GM12878 (cell line): ENCODE measurements at regions not wholly inside any gene's neighbourhood (a gene's known extent, or its start where the extent isn't known, plus 50 kb on each side); places are given as distances from the start of the nearest gene placed in this dataset.
"Not testable (repeated sequence)": the region's sequence is repeated elsewhere in the genome, so short reads cannot be mapped to it uniquely, and the experiment has no call there.

Experiments used
- ATAC-seq: fragments of 200-7000 bp; cut with Tn5 transposase; 3 replicates; pipeline ENCODE4 v1.9.1; 2020; ENCODE audit warnings: mild to moderate bottlenecking, moderate library complexity
- BruUV-seq: library from RNA; stranded (reverse); fragments of 400-500 nt; replicated peaks from 2 replicates; lab custom pipeline; 2021; lab: Mats Ljungman, UMichigan
- CTCF ChIA-PET: fragments of 300-600 bp; sonication (Branson Sonifier 250); formaldehyde crosslinking; extraction: SDS; loops from one replicate; lab custom pipeline; 2021; ENCODE audit warnings: inconsistent platforms; lab: Yijun Ruan, JAX
- POLR2A ChIA-PET: fragments of 350-600 bp; formaldehyde crosslinking; extraction: SDS; loops from one replicate; lab custom pipeline; 2021; ENCODE audit warnings: inconsistent platforms; lab: Charles Lee
- RAD21 ChIA-PET: fragments of 300-600 bp; sonication (Branson Sonifier 250); formaldehyde crosslinking; loops from one replicate; lab custom pipeline; 2023; ENCODE audit warnings: antibody characterized with exemption; ENCODE audit not compliant: unreplicated experiment; lab: Charles Lee
- SMC1A ChIA-PET: fragments of 300-600 bp; sonication (Branson Sonifier 250); formaldehyde crosslinking; loops from one replicate; lab custom pipeline; 2023; ENCODE audit not compliant: unreplicated experiment, uncharacterized antibody; lab: Charles Lee
- DNase-seq: peaks from one replicate; pipeline ENCODE4 v3.0.0-alpha.2; 2011; ENCODE audit warnings: low read depth, low spot score
- FAIRE-seq: peaks from 3 replicates; lab custom pipeline; 2011; peaks lifted over from hg19 to GRCh38; lab: Jason Lieb, UNC
- H2AFZ ChIP-seq: 2 replicates; pipeline ENCODE4 v1.6.0; 2011; ENCODE audit warnings: low read depth, low read length, control low read depth; ENCODE audit not compliant: control insufficient read depth
- H3K27ac ChIP-seq: 2 replicates; pipeline ENCODE4 v1.5.1; 2011; ENCODE audit warnings: control low read depth; ENCODE audit not compliant: control insufficient read depth, insufficient read depth
- H3K27me3 ChIP-seq, 2 experiments: replicated peaks in 1 of 2; 2 replicates each; pipeline versions ENCODE4 v1.6.0 to v1.6.1; 2011; ENCODE audit warnings: low read length in 1 of 2; ENCODE audit not compliant: control insufficient read depth in 2 of 2, insufficient read depth in 2 of 2
- H3K36me3 ChIP-seq, 2 experiments: 2 replicates each; pipeline ENCODE4 v1.5.1; 2011; ENCODE audit warnings: low read length in 1 of 2; ENCODE audit not compliant: control insufficient read depth in 2 of 2, insufficient read depth in 2 of 2
- H3K4me1 ChIP-seq: 2 replicates; pipeline ENCODE4 v1.6.1; 2011; ENCODE audit warnings: mild to moderate bottlenecking, low read length, moderate library complexity, mixed read lengths; ENCODE audit not compliant: control insufficient read depth, insufficient read depth
- H3K4me2 ChIP-seq: 2 replicates; pipeline ENCODE4 v1.6.0; 2011; ENCODE audit warnings: control low read depth; ENCODE audit not compliant: control insufficient read depth, insufficient read depth
- H3K4me3 ChIP-seq: fragments of 200-600 bp; sonication (generic); 2 replicates; pipeline ENCODE4 v1.5.1; 2016
- H3K79me2 ChIP-seq: 2 replicates; pipeline ENCODE4 v1.6.0; 2011; ENCODE audit warnings: low read length; ENCODE audit not compliant: control insufficient read depth, insufficient read depth
- H3K9ac ChIP-seq: 2 replicates; pipeline ENCODE4 v1.8.0; 2011; ENCODE audit warnings: low read length, control low read depth, mixed read lengths; ENCODE audit not compliant: control insufficient read depth, insufficient read depth
- H3K9me3 ChIP-seq: replicated peaks from 3 replicates; pipeline ENCODE4 v1.5.1; 2011; ENCODE audit warnings: mild to moderate bottlenecking, low read length; ENCODE audit not compliant: control insufficient read depth, insufficient read depth
- H4K20me1 ChIP-seq: 2 replicates; pipeline ENCODE4 v1.6.0; 2011; ENCODE audit not compliant: control insufficient read depth, insufficient read depth
- EZH2 ChIP-seq: IDR thresholded peaks from 2 replicates; pipeline ENCODE4 v1.6.1; 2012; ENCODE audit warnings: low read depth, mild to moderate bottlenecking, control low read depth, inconsistent platforms, low read length, borderline replicate concordance; ENCODE audit not compliant: control insufficient read depth
- FOXM1 ChIP-seq: IDR thresholded peaks from 2 replicates; pipeline ENCODE4 v1.6.1; 2012; ENCODE audit warnings: low read depth, mild to moderate bottlenecking, inconsistent platforms, low read length, moderate library complexity
- JUNB ChIP-seq: IDR thresholded peaks from 2 replicates; pipeline ENCODE4 v1.6.1; 2016; ENCODE audit warnings: antibody characterized with exemption, mild to moderate bottlenecking
- JUND ChIP-seq: IDR thresholded peaks from 2 replicates; pipeline ENCODE4 v1.6.1; 2012; ENCODE audit warnings: low read depth, mild to moderate bottlenecking, low read length, improper control_type of control experiment, moderate library complexity
- POLR2AphosphoS2 ChIP-seq: IDR thresholded peaks from 2 replicates; pipeline ENCODE4 v1.6.1; 2011; ENCODE audit warnings: low read depth, mild to moderate bottlenecking, low read length, improper control_type of control experiment, moderate library complexity
- RELA ChIP-seq: fragments of 450-650 bp; IDR thresholded peaks from 2 replicates; pipeline ENCODE4 v1.8.0; 2014; ENCODE audit warnings: borderline replicate concordance; ENCODE audit not compliant: partially characterized antibody
- SMAD1 ChIP-seq: fragments of 450-650 bp; IDR thresholded peaks from 2 replicates; pipeline ENCODE4 v1.6.1; 2018; ENCODE audit warnings: mild to moderate bottlenecking, low read depth; ENCODE audit not compliant: partially characterized antibody
- WGBS: methylation state at CpG from one replicate; pipeline ENCODE4 v1.1.6; 2016; ENCODE audit warnings: low lambda C conversion rate; ENCODE audit not compliant: insufficient replicate concordance, insufficient coverage; ENCODE audit errors: missing lambda C conversion rate; 5-methylcytosine and 5-hydroxymethylcytosine counted together
- in situ Hi-C: fragments of 300-500 bp; cut with MboI; formaldehyde crosslinking; loops from 9 replicates; pipeline ENCODE4 v1.14.3; 2018; ENCODE audit warnings: mixed read lengths
- intact Hi-C: fragments of 100-400 bp; cut with micrococcal nuclease; formaldehyde crosslinking; loops from one replicate; pipeline ENCODE4 v1.14.2; 2022; ENCODE audit not compliant: unreplicated experiment
- TF ChIP-seq, protein P1 (sequence below): IDR thresholded peaks from 2 replicates; pipeline ENCODE4 v1.6.1; 2011; ENCODE audit warnings: borderline replicate concordance, low read depth, mild to moderate bottlenecking, moderate library complexity, mixed read lengths, low read length; ENCODE audit not compliant: insufficient read depth; ENCODE audit errors: extremely low read length
- TF ChIP-seq, protein P2 (sequence below): fragments of 450-650 bp; IDR thresholded peaks from 2 replicates; pipeline ENCODE4 v1.6.1; 2018; ENCODE audit warnings: borderline replicate concordance, mild to moderate bottlenecking; ENCODE audit not compliant: partially characterized antibody

DNA sequence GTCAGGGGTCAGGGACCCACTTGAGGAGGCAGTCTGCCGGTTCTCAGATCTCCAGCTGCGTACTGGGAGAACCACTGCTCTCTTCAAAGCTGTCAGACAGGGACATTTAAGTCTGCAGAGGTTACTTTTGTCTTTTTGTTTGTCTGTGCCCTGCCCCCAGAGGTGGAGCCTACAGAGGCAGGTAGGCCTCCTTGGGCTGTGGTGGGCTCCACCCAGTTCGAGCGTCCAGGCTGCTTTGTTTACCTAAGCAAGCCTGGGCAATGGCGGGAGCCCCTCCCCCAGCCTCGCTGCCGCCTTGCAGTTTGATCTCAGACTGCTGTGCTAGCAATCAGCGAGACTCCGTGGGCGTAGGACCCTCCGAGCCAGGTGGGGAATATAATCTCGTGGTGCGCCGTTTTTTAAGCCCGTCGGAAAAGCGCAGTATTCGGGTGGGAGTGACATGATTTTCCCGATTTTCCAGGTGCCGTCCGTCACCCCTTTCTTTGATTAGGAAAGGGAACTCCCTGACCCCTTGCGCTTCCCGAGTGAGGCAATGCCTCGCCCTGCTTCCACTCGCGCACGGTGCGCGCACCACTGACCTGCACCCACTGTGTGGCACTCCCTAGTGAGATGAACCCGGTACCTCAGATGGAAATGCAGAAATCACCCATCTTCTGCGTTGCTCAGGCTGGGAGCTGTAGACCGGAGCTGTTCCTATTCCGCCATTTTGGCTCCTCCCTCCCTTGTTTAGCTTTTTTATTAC, 268.6 kb upstream of the SATB1 start:
- ATAC-seq, H3K36me3 ChIP-seq, RAD21 ChIA-PET, H3K4me1 ChIP-seq, H3K9me3 ChIP-seq, CTCF ChIA-PET, intact Hi-C loops, H3K4me2 ChIP-seq, H3K4me3 ChIP-seq, H3K27me3 ChIP-seq, H3K79me2 ChIP-seq, H2AFZ ChIP-seq, H4K20me1 ChIP-seq, FAIRE-seq, DNase-seq, POLR2A ChIA-PET, H3K27ac ChIP-seq, BruUV-seq, H3K9ac ChIP-seq, in situ Hi-C loops, SMC1A ChIA-PET: not testable (repeated sequence)
- 76% methylated on average over 18 of the region's 33 CpGs for WGBS

DNA sequence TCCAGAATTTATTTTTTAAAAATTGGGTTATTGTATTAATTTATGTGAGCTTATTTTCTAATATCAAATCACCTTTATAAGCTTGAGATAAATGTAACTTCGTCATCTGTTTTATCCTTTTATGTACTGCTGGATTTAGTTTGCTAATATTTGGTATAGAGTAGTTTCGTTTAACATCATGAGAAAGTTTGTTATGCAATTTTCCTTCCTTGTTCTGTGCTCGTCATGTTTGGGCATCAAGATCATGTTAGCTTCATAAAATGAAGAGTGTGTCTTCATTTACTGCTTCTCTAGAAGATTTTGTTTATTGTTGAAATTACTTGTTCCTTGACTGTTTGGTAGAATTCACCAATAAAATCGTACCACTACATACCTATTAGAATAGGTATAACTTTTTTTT, 262.1 kb upstream of the SATB1 start:
- ChIA-PET POLR2A (no interaction called here), RAD21 (interaction anchor here (0.7 kb wide), 1 partner anchor 18 kb away, joined by 3 read pairs; no protein-coding TSS in a partner anchor), SMC1A (interaction anchor here (0.8 kb wide), 2 partner anchors 10 to 23 kb away, joined by 3 to 4 read pairs; no protein-coding TSS in a partner anchor), CTCF (no interaction called here)
- Histone ChIP-seq H3K36me3 (no peaks in the 10 kb centered on the region), H3K27me3 (no peaks in the 10 kb centered on the region), H2AFZ (no peak overlapping the region), H3K4me2 (no peak overlapping the region), H3K79me2 (no peaks in the 10 kb centered on the region), H3K9ac (no peak overlapping the region), H3K4me1 (no peaks in the 10 kb centered on the region), H3K4me3 (no peak overlapping the region), H3K27ac (no peak overlapping the region), H4K20me1 (no peaks in the 10 kb centered on the region), H3K9me3 (no peaks in the 10 kb centered on the region; the same call in 2 of the 3 replicates)
- WGBS: 1% methylated on average over 4 of the region's 4 CpGs
- FAIRE-seq: no peak
- no TSS peak for BruUV-seq
- intact Hi-C loops (no loop called here), in situ Hi-C loops (no loop called here)
- DNase-seq: no peak
- ATAC-seq: no peak
- TF ChIP-seq RELA (no peak), FOXM1 (no peak), JUNB (no peak), SMAD1 (no peak), POLR2AphosphoS2 (no peak), EZH2 (no peak), JUND (no peak)
- TF ChIP-seq, protein P1, sequence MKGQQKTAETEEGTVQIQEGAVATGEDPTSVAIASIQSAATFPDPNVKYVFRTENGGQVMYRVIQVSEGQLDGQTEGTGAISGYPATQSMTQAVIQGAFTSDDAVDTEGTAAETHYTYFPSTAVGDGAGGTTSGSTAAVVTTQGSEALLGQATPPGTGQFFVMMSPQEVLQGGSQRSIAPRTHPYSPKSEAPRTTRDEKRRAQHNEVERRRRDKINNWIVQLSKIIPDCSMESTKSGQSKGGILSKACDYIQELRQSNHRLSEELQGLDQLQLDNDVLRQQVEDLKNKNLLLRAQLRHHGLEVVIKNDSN: no peak
- TF ChIP-seq, protein P2, sequence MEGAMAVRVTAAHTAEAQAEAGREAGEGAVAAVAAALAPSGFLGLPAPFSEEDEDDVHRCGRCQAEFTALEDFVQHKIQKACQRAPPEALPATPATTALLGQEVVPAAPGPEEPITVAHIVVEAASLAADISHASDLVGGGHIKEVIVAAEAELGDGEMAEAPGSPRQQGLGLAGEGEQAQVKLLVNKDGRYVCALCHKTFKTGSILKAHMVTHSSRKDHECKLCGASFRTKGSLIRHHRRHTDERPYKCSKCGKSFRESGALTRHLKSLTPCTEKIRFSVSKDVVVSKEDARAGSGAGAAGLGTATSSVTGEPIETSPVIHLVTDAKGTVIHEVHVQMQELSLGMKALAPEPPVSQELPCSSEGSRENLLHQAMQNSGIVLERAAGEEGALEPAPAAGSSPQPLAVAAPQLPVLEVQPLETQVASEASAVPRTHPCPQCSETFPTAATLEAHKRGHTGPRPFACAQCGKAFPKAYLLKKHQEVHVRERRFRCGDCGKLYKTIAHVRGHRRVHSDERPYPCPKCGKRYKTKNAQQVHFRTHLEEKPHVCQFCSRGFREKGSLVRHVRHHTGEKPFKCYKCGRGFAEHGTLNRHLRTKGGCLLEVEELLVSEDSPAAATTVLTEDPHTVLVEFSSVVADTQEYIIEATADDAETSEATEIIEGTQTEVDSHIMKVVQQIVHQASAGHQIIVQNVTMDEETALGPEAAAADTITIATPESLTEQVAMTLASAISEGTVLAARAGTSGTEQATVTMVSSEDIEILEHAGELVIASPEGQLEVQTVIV: no peak
